Muscle of arm (tissue), 1 donor: ENCODE measurements at regions not wholly inside any gene's neighbourhood (a gene's known extent, or its start where the extent isn't known, plus 50 kb on each side); places are given as distances from the start of the nearest gene placed in this dataset.
A peak's percentile ranks its signal among the peaks of the same experiment; 100 is the strongest.

ENCODE experiments used
- DNase-seq: peaks from one replicate; pipeline ENCODE4 v3.0.0-alpha.2; 2013

GRCh38 chrX:5829469-5829868, 399.2 kb downstream of the NLGN4X start:
- no peak for DNase-seq

- DNase-seq = no peak
Measured at GRCh38 chrX:5829060-5829459, 399.6 kb downstream of the NLGN4X start.

DNA sequence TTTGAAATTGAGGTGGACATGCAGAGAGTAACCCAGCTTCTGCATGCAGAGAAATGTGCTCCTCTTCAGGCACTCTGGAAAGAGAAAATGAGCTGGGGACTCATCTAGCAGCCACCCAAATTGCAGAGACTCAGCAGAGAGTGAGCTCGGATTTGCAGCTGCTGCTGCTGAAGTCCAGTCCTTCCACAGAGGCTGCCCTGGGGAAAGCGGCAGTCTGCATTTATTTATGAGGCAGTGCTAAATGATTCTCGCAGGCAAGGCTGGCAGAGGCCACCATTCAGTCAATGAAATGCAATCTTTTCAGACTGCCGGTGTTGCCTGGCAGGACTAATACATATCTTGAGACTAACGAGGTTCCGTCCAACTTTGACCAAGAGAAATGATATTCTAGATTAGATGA, 404.8 kb downstream of the NLGN4X start:
- no peak for DNase-seq

- DNase-seq = no peak
Measured at GRCh38 chrX:5810636-5811035, 418.0 kb downstream of the NLGN4X start.

- DNase-seq = no peak
Measured at GRCh38 chrX:5807181-5807580, 421.5 kb downstream of the NLGN4X start.

GRCh38 chrX:5802391-5802790, 426.3 kb downstream of the NLGN4X start:
- DNase-seq = no peak

DNA sequence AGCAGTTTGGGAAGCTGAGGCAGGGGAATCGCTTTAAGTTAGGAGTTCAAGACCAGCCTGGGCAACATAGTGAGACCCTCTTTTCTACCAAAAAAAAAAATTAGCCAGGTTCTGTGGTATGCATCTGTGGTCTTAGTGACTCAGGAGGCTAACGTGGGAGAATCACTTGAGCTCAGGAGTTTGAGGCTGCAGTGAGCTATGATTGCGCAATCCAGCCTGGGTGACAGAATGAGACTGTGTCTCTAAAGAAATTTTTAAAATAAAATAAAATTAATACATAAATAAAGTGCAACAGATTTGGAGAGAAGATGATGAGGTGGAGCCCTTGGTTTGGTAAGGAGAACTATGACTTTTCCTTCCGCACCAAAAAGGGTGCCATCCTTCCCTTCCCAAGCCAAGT, 436.9 kb downstream of the NLGN4X start:
- no peak for DNase-seq

DNA sequence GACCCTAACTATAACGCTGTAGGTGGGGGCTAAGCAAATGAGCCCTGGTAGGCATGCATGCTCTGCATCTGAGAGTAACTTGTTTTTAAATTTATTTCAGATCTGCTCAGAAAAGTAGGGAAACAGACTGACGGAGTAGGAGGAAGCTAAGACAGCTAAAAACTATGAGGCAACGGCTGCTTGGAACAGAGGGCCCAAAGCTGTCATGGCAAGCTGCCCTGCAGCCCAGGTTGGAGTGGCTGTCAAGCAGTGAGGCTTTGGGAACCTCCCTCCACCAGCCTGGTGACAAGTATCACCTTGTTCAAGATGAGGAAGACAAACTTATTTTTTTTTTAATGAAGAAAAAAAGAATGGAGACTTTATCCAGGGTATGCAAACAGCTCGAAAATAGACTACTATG, 439.8 kb downstream of the NLGN4X start:
- no peak for DNase-seq

GRCh38 chrX:5780821-5781220, 447.8 kb downstream of the NLGN4X start:
- no peak for DNase-seq

- no peak for DNase-seq
Measured at GRCh38 chrX:5775846-5776430, 452.7 kb downstream of the NLGN4X start.

DNA sequence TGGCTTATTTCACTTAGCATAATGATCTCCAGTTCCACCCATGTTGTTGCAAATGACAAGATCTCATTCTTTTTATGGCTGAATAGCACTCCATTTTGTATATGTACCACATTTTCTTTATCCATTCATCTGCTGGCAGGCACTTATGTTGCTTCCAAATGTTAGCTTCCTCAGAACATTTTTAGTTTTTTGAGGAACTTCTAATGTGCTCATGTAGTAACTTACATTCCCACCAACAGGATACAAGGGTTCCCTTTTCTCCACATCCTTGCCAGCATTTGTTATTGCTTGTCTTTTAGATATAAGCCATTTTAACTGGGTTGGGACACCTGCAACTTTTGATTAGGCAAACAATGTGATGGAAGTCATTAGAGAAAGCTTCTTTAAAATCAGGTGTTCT, 454.2 kb downstream of the NLGN4X start:
- no peak for DNase-seq

DNA sequence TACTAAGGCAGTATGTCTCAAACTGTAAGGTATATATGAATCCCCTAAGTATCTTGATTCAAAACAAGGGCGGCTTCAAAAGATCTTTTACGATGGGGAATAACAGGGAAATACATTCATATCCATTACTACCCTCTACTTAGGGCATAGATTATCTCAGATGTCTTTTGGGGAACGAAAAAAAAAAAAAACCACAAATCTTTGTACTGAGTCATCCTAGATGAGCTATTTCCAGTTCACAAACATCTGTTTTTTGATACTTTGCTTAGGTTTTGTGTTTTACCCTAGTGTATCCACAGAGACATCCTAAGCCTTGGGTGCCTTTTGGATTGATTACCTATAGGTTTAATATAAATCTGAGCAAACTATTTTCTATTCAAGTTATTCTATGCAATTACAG, 457.2 kb downstream of the NLGN4X start:
- no peak for DNase-seq

GRCh38 chrX:5756616-5757015, 472.1 kb downstream of the NLGN4X start:
- DNase-seq = no peak

DNA sequence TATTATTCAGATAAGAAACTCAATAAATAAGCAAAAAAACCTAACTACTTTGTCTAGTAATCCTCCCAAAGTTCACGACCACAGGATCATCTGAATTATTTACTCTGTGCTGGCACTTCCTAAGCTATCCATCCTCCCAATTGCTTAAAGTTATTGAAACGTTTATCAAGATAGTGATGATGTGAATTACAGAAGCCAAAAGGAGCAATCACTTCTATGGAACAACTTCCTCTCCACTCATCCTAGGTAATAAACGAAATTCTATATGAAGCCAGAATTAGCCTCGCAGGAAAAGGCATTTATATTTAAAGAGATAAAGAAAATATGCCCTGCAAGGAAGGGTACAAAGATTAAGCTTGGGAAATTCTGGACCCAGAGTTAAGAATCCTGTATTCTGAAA, 475.4 kb downstream of the NLGN4X start:
- no peak for DNase-seq

DNA sequence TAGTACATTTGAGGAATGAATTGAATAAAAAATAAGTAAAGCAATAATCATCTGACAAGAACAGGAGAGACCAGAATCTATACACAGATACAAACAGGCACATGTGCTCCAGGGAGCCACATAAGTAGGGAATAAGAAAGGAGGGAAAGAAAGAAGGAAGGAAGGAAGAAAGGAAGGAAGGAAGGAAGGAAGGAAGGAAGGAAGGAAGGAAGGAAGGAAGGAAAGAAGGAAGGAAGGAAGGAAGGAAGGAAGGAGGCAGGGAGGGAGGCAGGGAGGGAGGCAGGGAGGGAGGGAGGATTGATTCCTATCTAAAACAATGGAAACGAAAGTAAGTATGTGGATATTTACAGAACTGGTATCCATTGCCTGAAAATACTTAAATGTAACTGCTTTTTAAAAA, 475.8 kb downstream of the NLGN4X start:
- DNase-seq = no peak

DNA sequence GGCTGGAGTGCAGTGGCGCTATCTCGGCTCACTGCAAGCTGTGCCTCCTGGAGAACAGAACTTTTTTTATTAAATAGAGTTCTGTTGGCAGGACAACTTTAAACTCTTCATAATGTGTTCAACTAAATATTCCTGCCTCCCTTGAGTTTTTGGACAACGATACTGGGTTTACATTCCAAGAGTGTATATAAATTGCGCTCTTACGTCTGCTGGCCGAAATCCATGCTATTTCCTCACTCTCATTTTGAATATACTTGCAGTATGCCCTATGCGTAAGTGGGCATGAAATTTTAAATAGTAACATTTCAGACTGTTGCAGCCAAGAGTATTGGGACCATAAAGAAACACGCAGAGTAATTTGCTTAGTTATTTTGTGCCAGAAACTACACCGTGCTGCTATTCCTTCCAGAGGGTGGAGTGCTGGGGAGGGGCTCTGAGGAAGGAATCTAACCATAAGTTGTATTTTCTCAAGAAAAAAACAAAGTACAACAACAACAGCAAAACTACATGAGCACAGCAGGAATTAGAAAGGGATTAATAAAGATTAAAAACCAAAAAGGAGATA, 480.0 kb downstream of the NLGN4X start:
- peak; percentile 45 for DNase-seq

DNA sequence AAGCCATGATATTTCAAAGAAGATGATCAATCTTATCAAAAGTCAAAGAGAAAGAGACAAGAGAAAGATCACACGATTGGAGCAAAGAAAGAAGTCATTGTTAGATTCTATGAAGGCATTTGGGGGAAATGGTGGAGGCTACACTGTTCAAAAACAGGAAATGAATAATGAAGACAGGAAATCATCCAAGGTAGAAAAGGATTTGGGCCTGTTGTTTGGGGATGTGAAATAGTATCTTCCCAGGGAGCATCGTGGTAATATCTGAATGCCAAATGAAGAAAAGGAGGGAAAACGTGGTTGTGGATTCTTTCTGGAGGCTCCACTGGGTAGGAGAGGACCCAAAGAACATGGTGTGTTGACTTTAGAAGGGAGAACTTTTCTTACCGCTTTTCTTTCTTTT, 482.4 kb downstream of the NLGN4X start:
- DNase-seq = no peak

DNA sequence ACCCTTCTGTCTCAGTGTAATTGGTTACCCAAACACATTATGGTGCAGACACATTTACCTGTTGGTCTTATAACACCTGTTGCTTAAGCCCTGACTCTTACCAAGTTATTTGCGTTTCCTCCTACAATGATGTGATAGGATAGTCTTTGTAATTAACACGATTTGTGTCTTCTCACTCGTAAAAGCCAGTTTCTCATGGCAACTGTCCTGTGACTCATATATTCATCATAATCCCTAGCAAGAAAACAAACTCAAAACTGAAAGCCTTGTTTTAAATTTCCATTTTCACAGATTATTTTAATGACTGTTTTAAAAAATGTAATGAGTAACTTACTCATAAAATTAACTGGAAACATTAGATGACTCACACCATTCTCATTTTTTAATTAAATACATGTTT, 495.2 kb downstream of the NLGN4X start:
- no peak for DNase-seq

DNA sequence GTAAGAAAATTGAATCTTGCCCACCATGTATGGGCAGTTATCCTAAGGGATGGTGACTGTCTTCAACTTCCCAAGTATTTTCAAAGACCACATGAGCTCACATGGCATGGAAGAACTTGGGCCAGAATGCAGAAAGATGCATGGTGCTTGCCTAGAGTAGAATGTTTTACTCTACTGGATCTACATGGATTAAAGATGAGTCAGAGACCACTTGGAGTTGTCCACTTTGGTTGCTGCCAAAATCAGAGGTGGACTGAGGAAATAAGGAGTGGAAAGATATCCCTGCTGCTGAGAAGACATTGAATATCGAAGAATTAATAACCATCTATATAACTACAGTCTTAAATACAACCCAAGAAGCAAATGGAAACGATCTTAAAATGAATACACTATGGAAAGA, 498.1 kb downstream of the NLGN4X start:
- no peak for DNase-seq

GRCh38 chrX:5726224-5726623, 502.4 kb downstream of the NLGN4X start:
- DNase-seq = no peak

DNA sequence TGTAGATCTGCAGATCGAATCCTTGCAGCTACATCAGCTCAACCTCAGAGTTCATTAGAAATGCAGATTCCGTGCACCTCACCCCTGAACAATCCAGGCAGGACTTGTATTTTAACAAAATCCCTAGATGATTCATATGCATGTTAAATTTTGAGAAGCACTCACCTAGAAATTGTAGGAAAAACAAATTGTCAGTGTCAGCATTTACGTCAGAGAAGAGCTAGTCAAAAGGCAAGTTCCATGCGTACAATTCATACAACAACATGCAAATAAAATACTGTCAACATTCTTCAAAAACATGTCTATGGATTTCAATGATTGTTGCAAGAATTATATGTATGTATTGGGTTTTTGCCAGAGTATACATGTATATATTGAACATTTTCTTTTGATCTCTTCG, 504.5 kb downstream of the NLGN4X start:
- DNase-seq = no peak

- no peak for DNase-seq
Measured at GRCh38 chrX:5718651-5719050, 510.0 kb downstream of the NLGN4X start.

- DNase-seq = no peak
Measured at GRCh38 chrX:5716666-5717065, 512.0 kb downstream of the NLGN4X start.

- DNase-seq = no peak
Measured at GRCh38 chrX:5708251-5708650, 520.4 kb downstream of the NLGN4X start.

DNA sequence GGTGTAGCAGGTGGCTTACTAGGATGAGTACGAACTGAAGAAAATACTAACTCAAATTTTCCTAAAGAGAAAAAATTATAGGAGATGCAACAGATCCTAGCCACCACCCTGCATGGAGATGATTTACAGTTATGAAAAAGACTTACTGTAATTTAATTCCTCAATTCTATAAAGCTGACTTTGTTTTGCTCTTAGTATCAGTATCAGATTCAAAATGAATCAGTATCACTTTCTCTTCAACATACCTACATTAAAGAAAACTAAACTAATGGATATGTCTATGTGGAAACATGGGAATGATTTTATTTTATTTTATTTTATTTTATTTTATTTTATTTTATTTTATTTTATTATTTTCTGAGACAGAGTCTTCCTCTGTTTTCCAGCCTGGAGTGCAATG, 525.8 kb downstream of the NLGN4X start:
- DNase-seq = no peak
